Skeletal muscle tissue (tissue), 3 donors: ENCODE measurements at regions not wholly inside any gene's neighbourhood (a gene's known extent, or its start where the extent isn't known, plus 50 kb on each side); places are given as distances from the start of the nearest gene placed in this dataset.

ENCODE experiments used
- H3K27ac ChIP-seq: one replicate; pipeline ENCODE4 v1.7.0; 2013; ENCODE audit warnings: mild to moderate bottlenecking, low read depth, low read length, inconsistent platforms
- H3K27me3 ChIP-seq, 3 donors: one replicate each; pipeline ENCODE4 v1.7.0; 2013; ENCODE audit warnings: low read length in 3 of 3; ENCODE audit not compliant: control insufficient read depth in 3 of 3, insufficient read depth in 3 of 3
- H3K36me3 ChIP-seq, 3 donors: one replicate each; pipeline ENCODE4 v1.7.0; 2013; ENCODE audit warnings: low read length in 3 of 3; ENCODE audit not compliant: control insufficient read depth in 3 of 3, insufficient read depth in 3 of 3
- H3K4me1 ChIP-seq, 3 donors: one replicate each; pipeline ENCODE4 v1.7.0; 2013; ENCODE audit warnings: low read length in 3 of 3, mild to moderate bottlenecking in 3 of 3; ENCODE audit not compliant: control insufficient read depth in 3 of 3, insufficient read depth in 3 of 3
- H3K4me3 ChIP-seq, 3 donors: one replicate each; pipeline ENCODE4 v1.7.0; 2013; ENCODE audit warnings: low read length in 3 of 3
- H3K9ac ChIP-seq, 3 donors: one replicate each; pipeline ENCODE4 v1.7.0; 2013; ENCODE audit warnings: low read length in 3 of 3, mild to moderate bottlenecking in 3 of 3, moderate library complexity in 2 of 3, low read depth in 1 of 3
- H3K9me3 ChIP-seq, 3 donors: one replicate each; pipeline ENCODE4 v1.7.0; 2013; ENCODE audit warnings: low read length in 3 of 3; ENCODE audit not compliant: control insufficient read depth in 3 of 3
- donor health status: Osteomylitis.

DNA sequence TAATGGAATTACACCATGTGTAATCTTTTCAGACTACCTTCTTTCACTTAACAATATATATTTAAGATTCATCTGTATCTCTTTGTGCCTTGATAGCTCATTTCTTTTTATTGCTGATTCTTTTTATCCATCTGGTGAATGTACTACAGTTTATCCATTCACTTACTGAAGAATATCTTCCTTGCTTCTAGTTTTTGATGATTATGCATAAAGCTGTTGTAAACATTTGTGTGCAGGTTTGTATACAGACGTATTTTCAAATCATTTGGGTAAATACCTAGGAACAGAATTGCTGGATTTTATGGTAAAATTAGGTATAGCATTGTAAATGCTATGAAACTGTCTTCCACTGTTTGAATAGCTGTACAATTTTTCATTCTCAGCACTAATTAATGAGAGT, 592.6 kb upstream of the HS6ST1 start:
- Histone ChIP-seq H3K9me3 (no peaks in the 10 kb centered on the region), H3K4me3 (no peak overlapping the region), H3K36me3 (no peaks in the 10 kb centered on the region), H3K27me3 (no peaks in the 10 kb centered on the region), H3K27ac (no peak overlapping the region), H3K9ac (no peak overlapping the region), H3K4me1 (no peaks in the 10 kb centered on the region)

DNA sequence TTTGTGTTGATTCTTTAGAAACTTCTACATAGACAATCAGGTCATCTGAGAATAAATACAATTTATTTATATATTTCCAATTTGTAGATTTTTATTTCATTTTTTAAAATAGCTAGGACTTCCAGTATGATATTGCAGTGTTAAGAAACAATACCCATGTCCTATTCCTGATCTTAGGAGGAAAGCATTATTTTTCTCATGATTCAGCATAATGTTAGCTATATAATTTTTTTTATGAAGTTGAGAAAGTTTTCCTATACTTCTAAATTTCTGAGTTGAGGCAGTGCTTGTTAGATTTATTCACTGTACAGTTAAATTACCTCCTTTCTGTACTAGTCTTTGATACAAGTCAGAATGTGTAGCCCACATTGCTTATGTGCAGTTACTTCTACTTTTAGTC, 595.7 kb upstream of the HS6ST1 start:
- Histone ChIP-seq H3K27me3 (no peaks in the 10 kb centered on the region), H3K4me1 (no peaks in the 10 kb centered on the region), H3K27ac (no peak overlapping the region), H3K9me3 (no peaks in the 10 kb centered on the region), H3K4me3 (no peak overlapping the region), H3K9ac (no peak overlapping the region), H3K36me3 (no peaks in the 10 kb centered on the region)

DNA sequence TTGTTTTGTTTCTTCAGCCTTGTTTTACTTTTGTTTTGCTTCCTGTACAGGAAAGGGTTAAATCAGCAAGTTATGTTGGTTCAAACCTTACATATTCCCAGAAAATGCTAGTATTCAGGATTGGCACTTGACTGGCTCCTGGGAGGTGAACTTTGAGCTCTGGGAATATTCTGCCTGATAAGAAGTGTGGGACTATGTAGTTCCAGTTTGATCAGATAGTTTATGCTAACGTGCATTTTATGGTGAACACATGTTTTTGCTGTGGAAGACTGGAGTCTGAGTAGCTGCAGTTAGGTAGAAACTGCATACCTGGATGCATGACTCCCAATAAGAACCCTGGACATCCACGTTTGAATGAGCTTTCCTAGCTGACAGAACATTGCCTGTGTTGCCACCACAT, 603.1 kb upstream of the HS6ST1 start:
- H3K9me3 ChIP-seq: peaks cover 0 to under 1% (median 0%) of the 10 kb centered on the region in 3 donors
- no peaks in the 10 kb centered on the region for H3K36me3 ChIP-seq
- no peaks in the 10 kb centered on the region for H3K4me1 ChIP-seq
- H3K27me3 ChIP-seq: no peaks in the 10 kb centered on the region
- no peak overlapping the region for H3K9ac ChIP-seq
- no peak overlapping the region for H3K27ac ChIP-seq
- H3K4me3 ChIP-seq: no peak overlapping the region

DNA sequence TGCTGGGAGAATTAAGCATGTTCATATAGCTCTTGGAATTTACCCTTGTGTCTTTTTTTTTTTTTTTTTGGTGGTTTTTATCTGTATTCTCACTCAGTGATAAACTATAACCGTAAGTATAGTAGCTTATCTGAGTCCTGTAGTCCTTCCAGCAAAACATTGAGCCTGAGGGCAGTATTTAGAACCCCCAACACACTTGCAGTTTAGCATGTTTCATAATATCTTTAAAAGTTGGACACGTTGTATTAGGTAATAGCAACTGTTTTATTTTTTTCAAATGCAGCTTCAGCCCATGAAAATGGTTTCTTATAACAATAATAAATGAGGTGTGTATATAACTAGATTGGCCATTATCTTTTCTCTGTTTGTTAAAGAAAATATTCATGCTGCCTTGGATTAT, 603.5 kb upstream of the HS6ST1 start:
- Histone ChIP-seq H3K4me3 (no peak overlapping the region), H3K9me3 (peaks cover 0 to 2% (median 0%) of the 10 kb centered on the region in 3 donors), H3K36me3 (no peaks in the 10 kb centered on the region), H3K9ac (no peak overlapping the region), H3K27me3 (no peaks in the 10 kb centered on the region), H3K27ac (no peak overlapping the region), H3K4me1 (no peaks in the 10 kb centered on the region)

DNA sequence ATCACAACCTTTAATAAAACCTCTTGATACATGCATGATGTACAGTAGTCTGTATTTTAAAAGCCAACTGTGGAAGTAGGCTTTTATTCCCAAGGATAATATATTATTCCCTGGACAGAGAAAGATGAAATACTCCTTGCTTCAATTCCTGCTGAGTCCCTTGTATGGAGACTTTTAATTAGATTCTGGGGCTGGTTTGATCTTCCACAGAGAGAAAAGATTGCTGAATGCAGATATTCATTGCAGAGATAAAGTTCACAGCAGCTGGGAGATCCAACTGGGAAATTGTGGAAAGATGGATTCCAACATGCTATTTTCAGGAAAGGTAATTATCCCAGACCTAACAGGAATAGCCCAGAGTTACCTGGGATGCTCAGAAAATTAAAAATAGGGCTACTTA, 607.0 kb upstream of the HS6ST1 start:
- H3K4me1 ChIP-seq: no peaks in the 10 kb centered on the region
- H3K27me3 ChIP-seq: no peaks in the 10 kb centered on the region
- H3K36me3 ChIP-seq: no peaks in the 10 kb centered on the region
- no peak overlapping the region for H3K9ac ChIP-seq
- no peak overlapping the region for H3K27ac ChIP-seq
- peaks cover 0 to 2% (median 0%) of the 10 kb centered on the region in 3 donors for H3K9me3 ChIP-seq
- no peak overlapping the region for H3K4me3 ChIP-seq

DNA sequence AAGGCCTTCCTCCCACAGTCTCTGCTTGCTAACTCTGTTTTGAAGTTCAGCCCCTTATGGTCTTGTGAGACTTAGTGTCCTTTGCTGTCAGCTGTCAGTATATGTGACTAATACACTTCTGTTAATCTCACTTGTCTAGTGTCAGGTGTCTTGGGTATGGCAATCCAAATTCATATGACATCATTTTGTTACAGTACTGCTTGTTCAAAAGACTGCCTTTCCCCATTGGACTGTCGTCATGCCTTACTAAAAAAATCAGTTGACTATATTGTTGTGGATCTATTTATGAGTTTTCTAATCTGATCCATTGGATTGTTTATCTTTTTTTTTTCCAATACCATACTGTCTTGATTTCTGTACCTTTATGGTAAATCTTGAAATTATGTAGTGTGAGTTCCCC, 611.4 kb upstream of the HS6ST1 start:
- no peaks in the 10 kb centered on the region for H3K27me3 ChIP-seq
- no peaks in the 10 kb centered on the region for H3K36me3 ChIP-seq
- H3K27ac ChIP-seq: no peak overlapping the region
- H3K9ac ChIP-seq: no peak overlapping the region
- no peaks in the 10 kb centered on the region for H3K4me1 ChIP-seq
- H3K4me3 ChIP-seq: no peak overlapping the region
- peaks cover 0 to 2% (median 0%) of the 10 kb centered on the region in 3 donors for H3K9me3 ChIP-seq

DNA sequence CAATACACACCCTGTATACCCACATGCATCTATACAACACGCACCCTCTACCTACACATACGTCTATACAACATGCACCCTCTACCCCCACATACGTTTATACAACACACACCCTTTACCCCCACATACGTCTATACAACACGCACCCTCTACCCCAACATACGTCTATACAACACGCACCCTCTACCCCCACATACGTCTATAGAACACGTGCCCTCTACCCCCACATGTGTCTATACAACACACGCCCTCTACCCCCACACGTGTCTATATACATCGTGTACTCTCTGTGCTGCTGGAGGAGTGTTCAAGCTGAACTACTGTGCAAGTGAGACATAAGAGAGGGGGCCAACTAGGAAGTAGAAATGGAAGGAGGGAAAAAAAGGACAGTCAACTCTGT, 621.7 kb upstream of the HS6ST1 start:
- no peak overlapping the region for H3K27ac ChIP-seq

DNA sequence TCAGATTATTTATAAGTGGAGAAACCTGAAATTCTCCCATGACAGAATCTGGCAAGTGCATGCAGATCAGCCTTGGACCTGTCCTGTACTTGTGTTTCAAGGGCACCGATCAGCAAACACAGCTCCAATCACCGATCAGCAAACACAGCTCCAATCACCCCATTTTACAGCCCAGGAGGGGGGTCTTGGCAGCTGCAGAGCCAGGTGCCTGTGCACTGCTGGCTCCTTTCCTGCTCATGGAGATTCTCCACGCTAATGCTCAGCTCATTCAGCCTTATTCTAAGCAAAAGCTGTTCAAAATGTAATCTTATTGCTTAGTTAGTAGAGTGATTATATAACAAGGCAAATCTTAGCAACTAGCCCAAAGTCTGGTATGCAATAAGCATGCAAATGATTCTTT, 623.1 kb upstream of the HS6ST1 start:
- Histone ChIP-seq H3K9me3 (no peaks in the 10 kb centered on the region), H3K27ac (no peak overlapping the region), H3K36me3 (no peaks in the 10 kb centered on the region), H3K27me3 (no peaks in the 10 kb centered on the region), H3K4me3 (no peak overlapping the region), H3K4me1 (no peaks in the 10 kb centered on the region), H3K9ac (no peak overlapping the region)

More for the DNA sequence above, 621.7 kb upstream of the HS6ST1 start:
- no peak overlapping the region for H3K4me3 ChIP-seq
- no peak overlapping the region for H3K9ac ChIP-seq
- H3K4me1 ChIP-seq: no peaks in the 10 kb centered on the region
- H3K36me3 ChIP-seq: no peaks in the 10 kb centered on the region
- no peaks in the 10 kb centered on the region for H3K9me3 ChIP-seq
- no peaks in the 10 kb centered on the region for H3K27me3 ChIP-seq

DNA sequence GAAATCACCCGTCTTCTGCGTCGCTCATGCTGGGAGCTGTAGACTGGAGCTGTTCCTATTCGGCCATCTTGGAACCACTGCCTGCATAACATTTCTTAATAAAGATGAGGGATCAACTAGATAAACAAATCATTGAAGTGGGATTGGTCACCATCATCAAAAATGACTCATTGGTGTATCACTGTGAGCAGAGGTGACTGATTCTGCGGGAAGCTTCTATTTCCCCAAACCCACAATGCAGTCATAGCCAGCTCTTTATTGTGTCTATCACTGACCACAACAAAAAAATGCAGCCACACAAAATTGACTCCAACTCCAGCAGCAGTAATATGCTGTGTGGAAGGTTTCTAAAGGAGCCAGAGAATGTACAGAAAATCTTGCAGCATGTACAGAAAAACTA, 630.7 kb upstream of the HS6ST1 start:
- H3K4me1 ChIP-seq: no peaks in the 10 kb centered on the region
- no peak overlapping the region for H3K9ac ChIP-seq
- peaks cover 0 to 2% (median 0%) of the 10 kb centered on the region in 3 donors for H3K9me3 ChIP-seq
- no peaks in the 10 kb centered on the region for H3K36me3 ChIP-seq
- no peaks in the 10 kb centered on the region for H3K27me3 ChIP-seq
- H3K27ac ChIP-seq: no peak overlapping the region
- H3K4me3 ChIP-seq: no peak overlapping the region

DNA sequence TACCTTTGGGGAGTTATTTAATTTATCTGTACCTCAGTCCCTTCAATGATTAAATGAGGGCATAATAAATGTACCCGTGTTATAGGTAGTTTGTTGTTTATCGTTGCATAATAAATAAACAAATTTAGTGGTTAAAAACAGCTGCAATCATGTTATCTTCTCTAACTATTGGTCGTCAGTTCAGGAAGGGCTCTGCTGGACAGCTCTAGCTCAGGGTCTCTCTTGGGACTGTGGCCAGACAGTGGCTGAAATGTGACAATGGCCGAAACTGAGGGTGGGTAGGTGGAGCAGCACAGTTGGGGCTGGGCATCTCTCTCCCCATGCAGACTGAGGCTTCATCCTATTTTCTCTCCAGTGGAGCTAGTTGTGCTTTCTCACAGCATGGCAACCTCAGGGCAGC, 632.1 kb upstream of the HS6ST1 start:
- H3K27me3 ChIP-seq: no peaks in the 10 kb centered on the region
- H3K36me3 ChIP-seq: no peaks in the 10 kb centered on the region
- H3K4me3 ChIP-seq: no peak overlapping the region
- no peaks in the 10 kb centered on the region for H3K4me1 ChIP-seq
- no peak overlapping the region for H3K9ac ChIP-seq
- H3K27ac ChIP-seq: no peak overlapping the region
- peaks cover 0 to 2% (median 0%) of the 10 kb centered on the region in 3 donors for H3K9me3 ChIP-seq

DNA sequence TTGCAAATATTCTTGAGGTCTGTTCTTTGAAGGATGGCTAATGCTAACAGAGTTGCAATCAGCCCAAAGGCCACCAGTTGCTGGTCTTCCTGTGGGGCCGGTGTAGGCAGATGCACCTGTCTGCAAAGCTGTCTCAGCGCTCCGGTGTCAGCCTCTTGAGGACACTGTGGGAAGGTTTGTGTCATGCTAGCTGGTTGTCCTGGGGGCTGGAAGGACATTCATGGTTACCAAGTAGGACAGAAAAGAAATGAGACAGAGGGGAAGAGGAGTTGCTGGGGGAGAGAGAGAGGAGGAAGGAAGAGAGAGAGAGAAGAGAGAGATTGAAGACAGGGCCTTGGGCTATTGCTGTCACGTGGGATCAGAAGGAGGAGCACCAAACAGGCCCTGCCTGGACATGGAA, 639.6 kb upstream of the HS6ST1 start:
- Histone ChIP-seq H3K4me3 (no peak overlapping the region), H3K9me3 (peaks cover 0 to 3% (median 2%) of the 10 kb centered on the region in 3 donors), H3K4me1 (no peaks in the 10 kb centered on the region), H3K9ac (no peak overlapping the region), H3K36me3 (no peaks in the 10 kb centered on the region), H3K27ac (no peak overlapping the region), H3K27me3 (no peaks in the 10 kb centered on the region)
